ENCODE measurements at regions not wholly inside any gene's neighbourhood (a gene's known extent, or its start where the extent isn't known, plus 50 kb on each side); places are given as distances from the start of the nearest gene placed in this dataset.

DNA sequence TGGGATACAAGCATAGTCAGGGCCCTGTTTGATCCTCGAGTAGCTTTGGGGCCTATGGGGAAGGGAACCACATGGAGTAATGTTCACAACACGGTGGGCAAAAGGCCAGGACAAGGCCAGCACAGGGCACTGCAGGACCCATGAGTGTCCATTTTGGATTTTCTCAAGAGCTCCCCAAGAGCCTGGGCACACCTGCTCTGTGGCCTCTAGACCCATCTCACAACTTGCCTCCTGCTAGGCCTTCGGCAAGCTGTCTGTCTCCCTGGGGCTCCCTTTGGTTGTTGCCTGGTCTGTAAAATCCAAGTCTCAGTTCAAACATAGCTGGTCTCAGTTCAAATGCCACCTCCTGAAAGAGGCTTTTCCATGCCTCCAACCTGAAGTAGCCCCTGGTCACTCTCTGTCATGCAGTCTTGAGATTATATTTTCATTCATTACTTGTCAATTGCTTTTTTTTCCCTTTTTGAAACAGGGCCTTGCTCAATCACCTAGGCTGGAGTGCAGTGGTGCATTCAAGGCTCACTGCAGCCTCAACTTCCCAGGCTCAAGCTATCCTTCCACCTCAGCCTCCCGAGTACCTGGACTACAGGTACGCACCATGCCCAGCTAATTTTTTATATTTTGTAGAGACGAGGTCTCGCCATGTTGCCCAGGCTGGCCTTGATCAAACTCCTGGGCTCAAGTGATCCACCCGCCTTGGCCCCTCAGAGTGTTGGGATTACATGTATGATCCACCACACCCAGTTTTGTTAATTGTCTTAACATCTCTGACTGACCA is 107.4 kb downstream of the MATN1 start:
- DNase-seq (ENCODE audit: low read depth) = no peak
- in situ Hi-C loops (cut with HindIII; ENCODE audit: low pct_unique_long_range_greater_than_20kb, low sequenced_read_pairs) = no loop called here

- no peak for DNase-seq (ENCODE audit: low read depth)
- in situ Hi-C loops (cut with HindIII; ENCODE audit: low pct_unique_long_range_greater_than_20kb, low sequenced_read_pairs) = no loop called here
Observed at GRCh38 chr1:30615076-30615795, 108.1 kb downstream of the MATN1 start.

- in situ Hi-C loops (cut with HindIII; ENCODE audit: low pct_unique_long_range_greater_than_20kb, low sequenced_read_pairs) = no loop called here
- DNase-seq (ENCODE audit: low read depth) = no peak
Observed at GRCh38 chr1:30613188-30613587, 110.2 kb downstream of the MATN1 start.

DNA sequence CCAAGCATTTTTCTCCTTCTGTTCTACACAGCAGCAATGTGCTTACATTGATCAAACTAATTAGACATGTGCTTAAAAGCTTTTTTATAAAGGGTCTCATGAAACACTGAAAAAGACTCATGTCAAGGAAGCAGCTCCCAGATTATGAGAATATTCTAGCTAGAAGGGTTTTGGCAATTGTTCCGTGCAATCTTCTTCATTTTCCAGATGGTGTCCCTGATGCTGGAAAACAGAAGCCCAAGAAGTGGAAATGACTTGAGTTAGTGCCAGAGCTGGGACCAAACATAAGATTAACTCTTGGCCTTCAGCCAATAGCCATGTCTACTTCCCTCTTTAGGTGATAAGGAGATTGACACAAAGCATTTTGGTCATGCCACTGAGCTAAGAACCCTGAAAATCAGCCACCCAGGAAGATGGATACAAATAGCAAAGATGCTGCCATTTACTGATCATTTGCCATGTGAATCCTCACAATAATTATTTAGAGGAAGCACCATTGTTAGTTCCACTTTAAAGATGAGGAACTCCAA is 110.8 kb downstream of the MATN1 start:
- in situ Hi-C loops (cut with HindIII; ENCODE audit: low pct_unique_long_range_greater_than_20kb, low sequenced_read_pairs) = no loop called here
- no peak for DNase-seq (ENCODE audit: low read depth)

- no peak for DNase-seq (ENCODE audit: low read depth)
- in situ Hi-C loops (cut with HindIII; ENCODE audit: low pct_unique_long_range_greater_than_20kb, low sequenced_read_pairs) = no loop called here
Observed at GRCh38 chr1:30611741-30612309, 111.6 kb downstream of the MATN1 start.

DNA sequence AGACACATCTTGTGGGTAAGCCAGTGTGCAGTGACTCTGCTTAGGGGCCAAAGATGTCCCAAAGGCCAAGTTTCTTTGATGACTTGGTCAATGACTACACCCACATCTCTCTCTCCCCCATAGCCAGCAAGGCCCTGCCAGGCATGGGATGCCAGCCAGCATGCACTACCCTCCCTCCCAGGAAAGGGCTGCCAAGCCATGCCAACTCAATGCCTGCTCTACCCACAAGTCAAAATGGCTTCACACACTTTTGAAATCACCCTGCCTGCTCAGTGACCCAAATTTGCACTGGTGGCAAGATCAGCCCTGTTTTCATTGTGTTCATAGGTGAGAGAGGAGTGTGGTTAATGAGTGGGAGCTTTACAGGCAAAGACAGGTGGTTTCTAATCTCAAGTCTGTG is 112.5 kb downstream of the MATN1 start:
- in situ Hi-C loops (cut with HindIII; ENCODE audit: low pct_unique_long_range_greater_than_20kb, low sequenced_read_pairs) = no loop called here
- no peak for DNase-seq (ENCODE audit: low read depth)

DNA sequence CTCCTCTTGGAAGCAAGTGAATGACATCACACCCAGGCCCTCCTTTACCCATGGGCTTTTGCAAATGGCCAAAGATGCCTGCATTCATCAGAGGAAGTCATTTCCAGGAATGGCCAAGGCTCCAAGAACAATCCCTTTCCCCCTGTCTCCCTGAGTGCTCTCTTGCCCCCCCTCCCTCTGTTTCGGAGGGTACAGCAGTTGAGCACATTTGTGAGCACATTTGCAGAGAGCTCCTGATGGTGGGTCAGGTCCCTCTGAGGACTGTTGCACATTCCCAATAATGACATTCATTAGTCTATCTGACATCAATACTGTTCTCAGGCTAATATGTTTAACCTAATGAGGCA is 113.4 kb downstream of the MATN1 start:
- in situ Hi-C loops (cut with HindIII; ENCODE audit: low pct_unique_long_range_greater_than_20kb, low sequenced_read_pairs) = no loop called here
- DNase-seq (ENCODE audit: low read depth) = no peak

DNA sequence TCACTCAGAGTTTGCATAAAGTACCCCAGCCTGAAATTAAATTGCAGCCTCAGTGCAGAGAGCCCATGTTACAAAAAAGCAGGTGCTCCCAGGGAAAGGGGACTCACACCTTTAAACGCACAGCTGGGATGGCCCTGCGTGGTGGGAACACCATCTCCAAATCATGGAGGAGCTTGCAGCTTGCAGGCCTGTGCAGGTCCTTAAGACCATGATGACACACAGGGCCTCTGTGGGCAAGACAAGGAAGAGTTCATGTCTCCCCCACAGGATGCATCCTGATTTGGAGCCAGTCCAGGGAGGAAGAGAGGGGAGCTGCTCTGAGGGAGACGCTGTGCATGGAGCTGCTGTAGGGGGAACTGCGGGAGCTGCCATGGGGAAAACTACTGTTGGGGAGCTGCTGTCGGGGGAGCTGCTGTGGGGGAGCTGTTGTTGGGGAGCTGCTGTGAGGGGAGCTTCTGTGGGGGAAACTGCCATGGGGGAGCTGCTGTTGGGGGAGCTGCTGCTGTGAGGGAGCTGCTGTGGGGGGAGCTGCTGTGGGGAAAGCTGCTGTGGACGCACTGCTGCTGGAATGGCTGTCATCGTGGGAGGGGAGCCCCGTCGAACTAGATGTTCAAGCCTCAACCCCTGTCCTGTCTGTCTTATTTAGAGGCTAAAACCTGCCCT is 113.9 kb downstream of the MATN1 start:
- in situ Hi-C loops (cut with HindIII; ENCODE audit: low pct_unique_long_range_greater_than_20kb, low sequenced_read_pairs) = no loop called here
- no peak for DNase-seq (ENCODE audit: low read depth)

DNA sequence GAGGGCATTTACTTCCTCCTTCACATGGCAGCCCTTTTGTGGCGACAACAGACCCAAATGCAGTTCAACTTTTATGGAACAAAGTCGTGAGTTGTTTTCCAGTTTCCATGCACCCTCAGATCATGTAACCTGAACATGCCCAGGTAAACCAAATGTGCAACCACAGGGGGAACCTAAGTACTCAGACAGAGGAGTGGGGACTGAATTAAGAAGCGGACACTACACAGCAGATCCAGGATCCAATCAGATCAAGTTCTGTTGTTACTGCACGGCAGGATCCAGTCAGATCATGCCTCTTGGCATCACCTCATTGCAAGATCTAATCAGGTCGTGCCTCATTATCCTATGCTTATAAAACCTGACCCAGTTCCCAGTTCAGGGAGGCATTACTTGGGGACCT is 115.7 kb downstream of the MATN1 start:
- in situ Hi-C loops (cut with HindIII; ENCODE audit: low pct_unique_long_range_greater_than_20kb, low sequenced_read_pairs) = no loop called here
- no peak for DNase-seq (ENCODE audit: low read depth)

DNA sequence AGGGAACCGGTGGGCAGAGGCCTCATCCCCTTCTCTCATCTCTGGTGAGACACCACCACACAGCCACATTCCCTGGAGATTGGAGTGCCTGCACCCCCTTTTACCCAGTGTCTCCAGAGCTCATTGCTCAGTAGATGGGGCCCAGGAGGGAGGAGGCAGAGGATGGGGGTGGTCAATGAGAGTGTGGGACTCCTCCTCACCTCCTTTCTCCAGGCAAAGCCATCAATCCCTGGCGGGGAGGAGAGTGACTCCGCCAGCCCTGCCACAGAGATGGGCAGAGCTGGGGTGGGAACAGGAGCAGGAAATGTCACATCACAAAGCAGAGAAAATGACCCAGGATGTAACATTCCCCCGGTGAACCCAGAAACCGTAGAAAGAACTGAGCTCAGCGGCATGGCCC is 117.2 kb downstream of the MATN1 start:
- in situ Hi-C loops (cut with HindIII; ENCODE audit: low pct_unique_long_range_greater_than_20kb, low sequenced_read_pairs) = no loop called here
- no peak for DNase-seq (ENCODE audit: low read depth)

- DNase-seq (ENCODE audit: low read depth) = no peak
- in situ Hi-C loops (cut with HindIII; ENCODE audit: low pct_unique_long_range_greater_than_20kb, low sequenced_read_pairs) = no loop called here
Observed at GRCh38 chr1:30605441-30605920, 117.9 kb downstream of the MATN1 start.

- in situ Hi-C loops (cut with HindIII; ENCODE audit: low pct_unique_long_range_greater_than_20kb, low sequenced_read_pairs) = no loop called here
- no peak for DNase-seq (ENCODE audit: low read depth)
Observed at GRCh38 chr1:30604801-30605440, 118.5 kb downstream of the MATN1 start.

DNA sequence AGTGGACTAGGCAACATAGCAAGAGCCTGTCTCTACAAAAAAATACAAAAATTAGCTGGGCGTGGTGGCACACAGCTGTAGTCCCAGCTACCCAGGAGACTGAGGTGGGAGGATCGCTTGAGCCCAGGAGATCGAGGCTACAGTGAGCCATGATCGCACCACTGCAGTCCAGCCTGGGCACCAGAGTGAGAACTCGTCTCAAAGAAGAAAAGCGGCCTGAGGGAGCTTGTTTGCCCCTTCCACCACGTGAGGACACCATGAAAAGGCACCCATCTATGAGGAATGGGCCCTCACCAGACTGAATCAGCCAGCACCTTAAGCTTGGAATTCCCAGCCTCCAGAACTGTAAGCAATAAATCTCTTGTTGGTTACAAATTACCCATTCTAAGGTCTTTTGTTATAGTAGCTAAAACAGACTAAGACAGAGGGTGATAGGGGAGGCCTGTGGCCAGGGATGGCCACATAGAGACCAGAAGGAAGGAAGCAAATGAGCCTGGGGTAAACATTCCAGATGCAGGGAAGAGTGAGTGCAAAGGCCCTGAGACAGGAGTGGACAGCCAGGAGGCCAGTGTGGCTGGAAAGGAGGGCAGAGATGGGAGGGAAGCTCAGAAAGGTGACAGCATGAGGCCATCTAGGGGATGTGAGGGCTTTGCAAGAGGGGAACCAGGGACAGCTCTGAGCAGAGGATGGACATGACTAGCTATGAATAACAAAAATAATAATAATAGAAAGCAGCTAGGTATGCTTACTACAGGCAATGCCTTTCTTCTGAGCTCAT is 120.1 kb downstream of the MATN1 start:
- in situ Hi-C loops (cut with HindIII; ENCODE audit: low pct_unique_long_range_greater_than_20kb, low sequenced_read_pairs) = no loop called here
- no peak for DNase-seq (ENCODE audit: low read depth)

GRCh38 chr1:30601316-30602085 is 121.9 kb downstream of the MATN1 start:
- no peak for DNase-seq (ENCODE audit: low read depth)
- in situ Hi-C loops (cut with HindIII; ENCODE audit: low pct_unique_long_range_greater_than_20kb, low sequenced_read_pairs) = no loop called here

DNA sequence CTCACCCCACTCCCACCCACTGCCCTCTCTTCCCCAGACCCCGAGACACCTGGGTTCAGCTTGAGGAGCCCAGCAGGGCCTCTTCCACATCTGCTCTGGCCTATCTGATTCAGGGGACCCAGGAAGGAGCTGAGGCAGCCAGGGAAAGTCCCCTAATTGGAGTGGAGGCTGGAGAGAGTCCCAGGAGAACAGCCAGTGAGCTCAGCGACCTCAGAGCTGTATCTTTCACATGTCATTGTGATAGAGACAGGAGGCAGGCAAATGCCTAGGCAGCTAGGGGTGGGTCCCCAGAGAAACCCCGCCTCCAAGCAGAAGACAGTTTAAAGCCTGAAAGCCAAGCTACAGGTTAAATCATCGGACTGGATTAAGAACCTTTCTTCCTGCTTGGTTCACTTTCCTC is 122.7 kb downstream of the MATN1 start:
- in situ Hi-C loops (cut with HindIII; ENCODE audit: low pct_unique_long_range_greater_than_20kb, low sequenced_read_pairs) = no loop called here
- no peak for DNase-seq (ENCODE audit: low read depth)

GRCh38 chr1:30600258-30600657 is 123.1 kb downstream of the MATN1 start:
- no peak for DNase-seq (ENCODE audit: low read depth)

DNA sequence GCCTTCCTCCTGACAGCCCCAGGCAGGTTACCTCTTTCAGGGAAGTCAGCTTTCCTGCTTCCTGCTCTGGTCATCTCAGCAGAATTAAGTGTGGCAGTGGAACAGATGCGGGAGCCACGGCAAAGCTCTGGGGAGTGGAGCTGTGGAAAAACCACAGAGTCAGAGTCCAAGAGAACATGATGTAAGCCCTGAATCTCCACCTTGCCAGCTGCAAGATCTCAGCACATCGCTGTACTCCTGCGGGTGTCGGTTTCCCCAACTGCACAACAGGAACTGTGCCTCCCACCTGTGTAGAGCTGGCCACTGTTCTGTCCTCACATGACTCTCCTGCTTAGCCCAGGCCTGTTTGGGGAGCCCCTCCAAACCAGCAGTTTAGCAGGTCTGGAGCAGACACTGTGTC is 123.7 kb downstream of the MATN1 start:
- no peak for DNase-seq (ENCODE audit: low read depth)
- in situ Hi-C loops (cut with HindIII; ENCODE audit: low pct_unique_long_range_greater_than_20kb, low sequenced_read_pairs) = no loop called here

More at GRCh38 chr1:30600258-30600657, 123.1 kb downstream of the MATN1 start:
- in situ Hi-C loops (cut with HindIII; ENCODE audit: low pct_unique_long_range_greater_than_20kb, low sequenced_read_pairs) = no loop called here
